Stimulated activated CD4-positive, alpha-beta T cell treated with anti-CD3 and anti-CD28 coated beads, Interleukin-12 subunit alpha, Interleukin-12 subunit beta, amount 100 ng/mL, for 24 hours (primary cell): ENCODE measurements at regions not wholly inside any gene's neighbourhood (a gene's known extent, or its start where the extent isn't known, plus 50 kb on each side); places are given as distances from the start of the nearest gene placed in this dataset.

ENCODE experiments used
- DNase-seq, 2 experiments: peaks; one replicate each; pipeline ENCODE4 v3.0.0-alpha.2; 2020; ENCODE audit warnings: low read depth in 2 of 2

- DNase-seq = no peak
These were observed 219.3 kb downstream of the WDR11 start for GRCh38 chr10:121070275-121071070.

- no peak for DNase-seq
These were observed 220.7 kb downstream of the WDR11 start for GRCh38 chr10:121071901-121072300.

- no peak for DNase-seq
These were observed 222.6 kb downstream of the WDR11 start for GRCh38 chr10:121073728-121074127.

GRCh38 chr10:121076776-121077715 is 225.9 kb downstream of the WDR11 start:
- no peak for DNase-seq

GRCh38 chr10:121078036-121078435 is 226.9 kb downstream of the WDR11 start:
- no peak for DNase-seq

GRCh38 chr10:121078672-121079102 is 227.5 kb downstream of the WDR11 start:
- no peak for DNase-seq

GRCh38 chr10:121079226-121079625 is 228.1 kb downstream of the WDR11 start:
- DNase-seq = no peak

GRCh38 chr10:121080281-121080891 is 229.2 kb downstream of the WDR11 start:
- DNase-seq = no peak

GRCh38 chr10:121081306-121081705 is 230.1 kb downstream of the WDR11 start:
- DNase-seq = no peak

- no peak for DNase-seq
These were observed 231.8 kb downstream of the WDR11 start for GRCh38 chr10:121082984-121083383.

- DNase-seq = no peak
These were observed 233.0 kb downstream of the WDR11 start for GRCh38 chr10:121084016-121084674.

GRCh38 chr10:121084675-121085070 is 233.5 kb downstream of the WDR11 start:
- no peak for DNase-seq

GRCh38 chr10:121085367-121085766 is 234.2 kb downstream of the WDR11 start:
- no peak for DNase-seq

- no peak for DNase-seq
These were observed 236.0 kb downstream of the WDR11 start for GRCh38 chr10:121087129-121087528.

GRCh38 chr10:121087688-121088087 is 236.5 kb downstream of the WDR11 start:
- no peak for DNase-seq

GRCh38 chr10:121088524-121088923 is 237.4 kb downstream of the WDR11 start:
- no peak for DNase-seq

GRCh38 chr10:121089434-121089833 is 238.3 kb downstream of the WDR11 start:
- DNase-seq = no peak

- DNase-seq = no peak
These were observed 241.0 kb downstream of the WDR11 start for GRCh38 chr10:121091961-121092719.

GRCh38 chr10:121092720-121093095 is 241.5 kb downstream of the WDR11 start:
- no peak for DNase-seq

GRCh38 chr10:121096617-121097431 is 245.7 kb downstream of the WDR11 start:
- DNase-seq = no peak
